CD4-positive, alpha-beta T cell treated with Interleukin-17A for 4 hours (primary cell): ENCODE measurements at regions not wholly inside any gene's neighbourhood (a gene's known extent, or its start where the extent isn't known, plus 50 kb on each side); places are given as distances from the start of the nearest gene placed in this dataset.
"Not testable (repeated sequence)": the region's sequence is repeated elsewhere in the genome, so short reads cannot be mapped to it uniquely, and the experiment has no call there.

Experiments used
- DNase-seq: peaks from one replicate; pipeline ENCODE4 v3.0.0-alpha.2; 2020; ENCODE audit warnings: mixed read lengths

DNA sequence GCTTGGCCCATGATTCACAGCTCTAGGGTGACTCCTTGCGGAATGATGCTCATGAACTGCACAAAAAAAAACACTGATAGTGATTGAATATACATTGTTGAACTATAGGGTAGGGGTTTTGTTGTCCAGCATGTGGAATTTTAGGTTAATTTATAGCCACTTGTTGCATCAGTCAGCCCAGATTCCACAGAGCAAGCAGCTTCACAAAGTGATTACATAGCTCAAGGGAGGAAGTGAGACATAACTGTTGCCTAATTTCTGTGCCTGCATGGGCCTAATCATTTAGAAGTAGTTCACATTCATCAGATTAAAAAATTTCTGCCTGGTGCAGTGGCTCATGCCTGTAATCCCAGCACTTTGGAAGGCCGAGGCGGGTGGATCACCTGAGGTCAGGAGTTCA, 142.2 kb upstream of the ZNF722 start:
- not testable (repeated sequence) for DNase-seq

DNA sequence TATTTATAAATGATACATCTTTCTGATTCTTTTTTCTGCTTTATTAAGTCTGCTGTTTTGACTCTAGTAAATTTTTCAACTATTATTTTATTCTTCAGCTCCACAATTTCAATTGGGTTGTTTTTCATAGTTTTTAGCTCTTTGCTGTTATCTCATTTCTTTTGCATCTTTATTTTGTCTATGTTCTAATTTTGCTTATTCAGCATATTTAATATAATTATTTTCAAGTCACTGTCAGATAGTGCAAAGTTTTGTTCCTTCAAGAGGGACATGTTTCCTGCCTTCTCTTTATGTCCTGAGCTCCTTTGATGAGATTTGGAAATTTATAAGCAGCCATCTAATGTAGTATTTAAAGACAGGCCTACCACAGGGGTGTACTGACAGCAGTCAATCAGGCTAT, 131.5 kb upstream of the ZNF722 start:
- no peak for DNase-seq

- not testable (repeated sequence) for DNase-seq
These were observed 124.4 kb upstream of the ZNF722 start for GRCh38 chr7:63874242-63874641.

DNA sequence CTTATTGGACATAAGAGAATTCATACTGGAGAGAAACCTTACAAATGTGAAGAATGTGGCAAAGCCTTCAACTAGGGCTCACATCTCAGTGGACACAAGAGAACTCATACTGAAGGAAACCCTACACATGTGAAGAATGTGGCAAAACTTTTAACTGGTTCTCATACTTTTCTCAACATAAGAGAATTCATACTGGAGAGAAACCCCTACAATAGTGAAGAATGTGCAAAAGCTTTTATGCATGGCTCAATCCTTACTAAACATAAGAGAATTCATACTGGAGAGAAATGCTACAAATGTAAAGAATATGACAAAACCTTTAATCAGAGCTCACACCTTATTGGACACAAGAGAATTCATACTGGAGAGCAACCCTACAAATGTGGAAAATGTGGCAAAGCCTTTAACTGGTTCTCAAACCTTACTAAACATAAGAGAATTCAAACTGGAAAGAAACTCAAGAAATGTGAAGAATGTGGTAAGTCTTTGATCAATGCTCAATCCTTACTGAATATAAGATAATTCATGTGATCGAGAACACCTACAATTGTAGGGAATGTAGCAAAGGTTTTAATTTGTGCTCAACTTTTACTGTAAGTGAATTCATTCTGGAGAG, 121.8 kb upstream of the ZNF722 start:
- DNase-seq: no peak

DNA sequence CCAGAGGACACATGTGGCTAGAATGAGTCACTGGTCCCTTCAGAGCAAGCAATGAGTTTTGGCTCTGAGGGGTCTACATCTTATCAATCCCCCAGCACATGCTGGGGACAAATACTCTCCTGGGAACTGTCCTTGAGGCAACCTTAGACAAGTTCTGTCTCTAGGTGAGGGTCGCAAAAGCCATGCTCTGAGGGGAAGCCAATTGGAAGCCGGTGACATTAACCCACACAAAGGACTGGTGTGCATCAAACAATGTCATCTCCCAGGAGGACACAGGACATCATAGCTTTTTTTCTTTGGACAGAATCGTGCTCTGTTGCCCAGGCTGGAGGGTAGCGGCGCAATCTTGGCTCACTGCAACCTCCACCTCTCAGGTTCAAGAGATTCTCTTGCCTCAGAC, 111.6 kb upstream of the ZNF722 start:
- no peak for DNase-seq

GRCh38 chr7:63899691-63900393, 98.8 kb upstream of the ZNF722 start:
- DNase-seq: peak; percentile 88

GRCh38 chr7:63900394-63901203, 98.0 kb upstream of the ZNF722 start:
- peak; percentile 95 for DNase-seq

GRCh38 chr7:63901204-63901506, 97.5 kb upstream of the ZNF722 start:
- peak; percentile 18 for DNase-seq

DNA sequence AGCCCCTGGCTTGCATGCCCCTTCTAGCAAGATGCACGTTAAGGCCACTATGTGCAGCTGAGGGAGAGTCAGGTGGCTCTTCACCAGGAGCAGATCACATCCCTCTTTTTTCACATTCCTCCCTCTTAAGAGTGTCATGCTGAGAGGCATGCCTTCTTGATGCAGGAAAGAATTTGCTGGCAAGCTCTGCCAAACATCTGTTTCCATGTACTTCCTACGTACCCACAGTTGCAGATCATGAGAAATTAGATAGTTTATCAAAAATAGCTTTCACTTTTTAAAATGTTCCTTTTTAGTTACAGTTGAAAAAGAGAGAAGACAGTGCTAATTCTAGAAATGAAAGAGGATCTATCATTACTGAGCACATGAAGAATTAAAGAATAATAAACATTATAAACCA, 79.7 kb upstream of the ZNF722 start:
- no peak for DNase-seq

DNA sequence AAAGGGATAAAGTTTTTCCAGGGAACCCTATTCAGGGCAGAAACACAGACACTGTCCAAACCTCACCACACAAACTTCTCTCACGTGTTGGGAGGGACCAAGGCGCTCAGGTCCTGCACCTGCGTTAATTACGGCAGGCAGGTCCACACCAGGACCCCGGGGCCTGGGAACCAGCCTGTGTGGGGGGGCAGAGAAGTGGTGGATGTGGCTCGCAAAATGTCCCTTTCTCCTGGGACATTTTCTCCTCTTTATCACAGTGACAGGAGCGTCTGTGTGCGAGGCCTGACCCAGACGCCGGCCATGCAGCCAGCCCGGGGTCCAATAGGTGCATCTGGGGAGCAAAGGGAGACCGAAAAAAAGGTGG, 73.4 kb upstream of the ZNF722 start:
- DNase-seq: peak; percentile 23

- DNase-seq: peak; percentile 93
These were observed 72.8 kb upstream of the ZNF722 start for GRCh38 chr7:63925626-63926460.

GRCh38 chr7:63927261-63927660, 71.4 kb upstream of the ZNF722 start:
- DNase-seq: no peak

GRCh38 chr7:63931057-63931600, 67.5 kb upstream of the ZNF722 start:
- DNase-seq: no peak

GRCh38 chr7:63931985-63932577, 66.6 kb upstream of the ZNF722 start:
- DNase-seq: no peak
